SK-N-SH (cell line): ENCODE measurements at regions not wholly inside any gene's neighbourhood (a gene's known extent, or its start where the extent isn't known, plus 50 kb on each side); places are given as distances from the start of the nearest gene placed in this dataset.

ENCODE experiments used
- CTCF ChIA-PET: fragments of 300-600, 350-600 bp; formaldehyde crosslinking; extraction: SDS; loops from one replicate; lab custom pipeline; 2021; lab: Yijun Ruan, JAX
- POLR2A ChIA-PET: fragments of 350-600 bp; sonication (Branson Sonifier 250); formaldehyde crosslinking; extraction: SDS; loops from one replicate; lab custom pipeline; 2020; ENCODE audit warnings: antibody characterized with exemption, inconsistent platforms; lab: Yijun Ruan, JAX
- DNase-seq: peaks from one replicate; pipeline ENCODE4 v3.0.0; 2012
- H2AFZ ChIP-seq: fragments of 200-600 bp; sonication (generic); 2 replicates; pipeline ENCODE4 v1.8.1; 2016; ENCODE audit warnings: antibody characterized with exemption, mild to moderate bottlenecking, low read depth
- H3F3A ChIP-seq: fragments of 200-600 bp; sonication (generic); replicated peaks from 2 replicates; pipeline ENCODE3; 2016; ENCODE audit warnings: antibody characterized with exemption, mild to moderate bottlenecking; ENCODE audit not compliant: insufficient read depth
- H3K27ac ChIP-seq, 2 experiments: fragments of 200-500 bp in 1 of 2; fragments of 200-600 bp in 1 of 2; sonication (Bioruptor generic) in 1 of 2; sonication (generic), shearing (Covaris generic) in 1 of 2; 2 replicates each; pipeline versions ENCODE4 v1.5.1 to v1.6.1; 2014 to 2016; ENCODE audit warnings: low read depth in 2 of 2, inconsistent platforms in 1 of 2, low read length in 1 of 2, mild to moderate bottlenecking in 1 of 2, mixed read lengths in 1 of 2
- H3K27me3 ChIP-seq: fragments of 200-600 bp; sonication (generic), shearing (Covaris generic); 2 replicates; pipeline ENCODE4 v1.6.1; 2016; ENCODE audit warnings: mixed run types; ENCODE audit not compliant: insufficient read depth
- H3K36me3 ChIP-seq, 2 experiments: fragments of 200-500 bp in 1 of 2; fragments of 200-600 bp in 1 of 2; sonication (Bioruptor generic) in 1 of 2; sonication (generic) in 1 of 2; replicated peaks in 1 of 2; 2 replicates each; pipeline versions ENCODE3 to v1.5.1; 2014 to 2016; ENCODE audit warnings: low read length in 1 of 2, mild to moderate bottlenecking in 1 of 2; ENCODE audit not compliant: insufficient read depth in 2 of 2, control insufficient read depth in 1 of 2
- H3K4me1 ChIP-seq, 2 experiments: fragments of 200-500 bp in 1 of 2; fragments of 200-600 bp in 1 of 2; sonication (Bioruptor generic) in 1 of 2; sonication (generic), shearing (Covaris generic) in 1 of 2; 2 replicates each; pipeline versions ENCODE4 v1.5.1 to v1.6.1; 2014 to 2016; ENCODE audit warnings: low read depth in 1 of 2, low read length in 1 of 2, mixed run types in 1 of 2; ENCODE audit not compliant: insufficient read depth in 2 of 2, control insufficient read depth in 1 of 2
- H3K4me2 ChIP-seq: fragments of 200-600 bp; sonication (generic), shearing (Covaris generic); 2 replicates; pipeline ENCODE4 v1.6.1; 2017; ENCODE audit warnings: mixed run types
- H3K4me3 ChIP-seq, 2 experiments: fragments of 200-500 bp in 1 of 2; fragments of 200-600 bp in 1 of 2; sonication (Bioruptor generic) in 1 of 2; sonication (generic), shearing (Covaris generic) in 1 of 2; 2 replicates each; pipeline versions ENCODE4 v1.5.1 to v1.8.1; 2014 to 2016; ENCODE audit warnings: low read depth in 2 of 2, inconsistent platforms in 1 of 2, low read length in 1 of 2, mild to moderate bottlenecking in 1 of 2, mixed read lengths in 1 of 2, moderate library complexity in 1 of 2
- H3K79me2 ChIP-seq: fragments of 200-600 bp; sonication (generic); 2 replicates; pipeline ENCODE4 v1.8.1; 2017; ENCODE audit warnings: mild to moderate bottlenecking; ENCODE audit not compliant: insufficient read depth
- H3K9ac ChIP-seq: fragments of 200-600 bp; sonication (generic); 2 replicates; pipeline ENCODE4 v1.6.1; 2017; ENCODE audit warnings: mixed run types
- H3K9me2 ChIP-seq: fragments of 200-600 bp; sonication (generic); 2 replicates; pipeline ENCODE4 v1.6.1; 2017; ENCODE audit warnings: mixed run types
- H3K9me3 ChIP-seq: fragments of 200-600 bp; sonication (generic); 2 replicates; pipeline ENCODE4 v1.6.1; 2017; ENCODE audit warnings: mixed run types, mild to moderate bottlenecking, moderate library complexity
- H4K20me1 ChIP-seq: fragments of 200-600 bp; sonication (generic); 2 replicates; pipeline ENCODE4 v1.6.1; 2017; ENCODE audit warnings: mild to moderate bottlenecking, mixed run types; ENCODE audit not compliant: insufficient read depth
- FOXM1 ChIP-seq: IDR thresholded peaks from 2 replicates; pipeline ENCODE4 v1.4.0; 2012; ENCODE audit warnings: low read depth, mild to moderate bottlenecking
- GABPA ChIP-seq: IDR thresholded peaks from 2 replicates; pipeline ENCODE4 v1.4.0; 2012; ENCODE audit warnings: low read depth, mild to moderate bottlenecking
- GATA2 ChIP-seq: sonication (generic); formaldehyde crosslinking; IDR thresholded peaks from 2 replicates; pipeline ENCODE4 v1.5.0; 2020; ENCODE audit warnings: mild to moderate bottlenecking, missing genetic modification reagents
- SIN3A ChIP-seq: IDR thresholded peaks from 2 replicates; pipeline ENCODE4 v1.6.1; 2012; ENCODE audit warnings: low read depth, mild to moderate bottlenecking, low read length, moderate library complexity, borderline replicate concordance
- YY1 ChIP-seq: IDR thresholded peaks from 2 replicates; pipeline ENCODE4 v1.4.0; 2012; ENCODE audit warnings: low read depth, mild to moderate bottlenecking
- WGBS: methylation state at CpG from one replicate; pipeline ENCODE4 v1.1.6; 2017; ENCODE audit warnings: low lambda C conversion rate; 5-methylcytosine and 5-hydroxymethylcytosine counted together
- TF ChIP-seq, protein P1 (sequence below): IDR thresholded peaks from 2 replicates; pipeline ENCODE4 v1.6.1; 2012; ENCODE audit warnings: mild to moderate bottlenecking, low read depth, low read length, moderate library complexity
- TF ChIP-seq, protein P2 (sequence below): IDR thresholded peaks from 2 replicates; pipeline ENCODE4 v1.4.0; 2012; ENCODE audit warnings: low read depth, borderline replicate concordance
- TF ChIP-seq, protein P3 (sequence below): fragments of 150-350 bp; IDR thresholded peaks from 2 replicates; pipeline ENCODE4 v1.6.1; 2017; ENCODE audit warnings: antibody characterized with exemption, low read length, low read depth, borderline replicate concordance
- TF ChIP-seq, protein P4 (sequence below): IDR thresholded peaks from 2 replicates; pipeline ENCODE4; 2012

DNA sequence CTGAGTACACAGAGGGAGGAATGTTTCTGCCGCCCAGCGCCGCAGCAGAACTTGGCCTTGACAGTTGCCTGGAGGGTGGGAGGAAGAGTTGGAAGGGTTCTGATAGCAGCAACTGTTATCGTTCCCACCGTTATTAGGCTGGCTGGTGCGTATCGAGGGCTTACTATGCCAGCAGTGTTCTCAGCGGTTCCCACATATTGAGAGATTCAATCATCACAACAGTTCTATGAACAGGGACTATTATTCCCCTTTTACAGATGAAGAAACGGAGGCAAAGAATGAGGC is 380.1 kb upstream of the SULF2 start (continued):
- TF ChIP-seq, protein P1, sequence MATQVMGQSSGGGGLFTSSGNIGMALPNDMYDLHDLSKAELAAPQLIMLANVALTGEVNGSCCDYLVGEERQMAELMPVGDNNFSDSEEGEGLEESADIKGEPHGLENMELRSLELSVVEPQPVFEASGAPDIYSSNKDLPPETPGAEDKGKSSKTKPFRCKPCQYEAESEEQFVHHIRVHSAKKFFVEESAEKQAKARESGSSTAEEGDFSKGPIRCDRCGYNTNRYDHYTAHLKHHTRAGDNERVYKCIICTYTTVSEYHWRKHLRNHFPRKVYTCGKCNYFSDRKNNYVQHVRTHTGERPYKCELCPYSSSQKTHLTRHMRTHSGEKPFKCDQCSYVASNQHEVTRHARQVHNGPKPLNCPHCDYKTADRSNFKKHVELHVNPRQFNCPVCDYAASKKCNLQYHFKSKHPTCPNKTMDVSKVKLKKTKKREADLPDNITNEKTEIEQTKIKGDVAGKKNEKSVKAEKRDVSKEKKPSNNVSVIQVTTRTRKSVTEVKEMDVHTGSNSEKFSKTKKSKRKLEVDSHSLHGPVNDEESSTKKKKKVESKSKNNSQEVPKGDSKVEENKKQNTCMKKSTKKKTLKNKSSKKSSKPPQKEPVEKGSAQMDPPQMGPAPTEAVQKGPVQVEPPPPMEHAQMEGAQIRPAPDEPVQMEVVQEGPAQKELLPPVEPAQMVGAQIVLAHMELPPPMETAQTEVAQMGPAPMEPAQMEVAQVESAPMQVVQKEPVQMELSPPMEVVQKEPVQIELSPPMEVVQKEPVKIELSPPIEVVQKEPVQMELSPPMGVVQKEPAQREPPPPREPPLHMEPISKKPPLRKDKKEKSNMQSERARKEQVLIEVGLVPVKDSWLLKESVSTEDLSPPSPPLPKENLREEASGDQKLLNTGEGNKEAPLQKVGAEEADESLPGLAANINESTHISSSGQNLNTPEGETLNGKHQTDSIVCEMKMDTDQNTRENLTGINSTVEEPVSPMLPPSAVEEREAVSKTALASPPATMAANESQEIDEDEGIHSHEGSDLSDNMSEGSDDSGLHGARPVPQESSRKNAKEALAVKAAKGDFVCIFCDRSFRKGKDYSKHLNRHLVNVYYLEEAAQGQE, result no peak
- TF ChIP-seq, protein P2, sequence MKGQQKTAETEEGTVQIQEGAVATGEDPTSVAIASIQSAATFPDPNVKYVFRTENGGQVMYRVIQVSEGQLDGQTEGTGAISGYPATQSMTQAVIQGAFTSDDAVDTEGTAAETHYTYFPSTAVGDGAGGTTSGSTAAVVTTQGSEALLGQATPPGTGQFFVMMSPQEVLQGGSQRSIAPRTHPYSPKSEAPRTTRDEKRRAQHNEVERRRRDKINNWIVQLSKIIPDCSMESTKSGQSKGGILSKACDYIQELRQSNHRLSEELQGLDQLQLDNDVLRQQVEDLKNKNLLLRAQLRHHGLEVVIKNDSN, result no peak
- no peak for TF ChIP-seq GABPA

DNA sequence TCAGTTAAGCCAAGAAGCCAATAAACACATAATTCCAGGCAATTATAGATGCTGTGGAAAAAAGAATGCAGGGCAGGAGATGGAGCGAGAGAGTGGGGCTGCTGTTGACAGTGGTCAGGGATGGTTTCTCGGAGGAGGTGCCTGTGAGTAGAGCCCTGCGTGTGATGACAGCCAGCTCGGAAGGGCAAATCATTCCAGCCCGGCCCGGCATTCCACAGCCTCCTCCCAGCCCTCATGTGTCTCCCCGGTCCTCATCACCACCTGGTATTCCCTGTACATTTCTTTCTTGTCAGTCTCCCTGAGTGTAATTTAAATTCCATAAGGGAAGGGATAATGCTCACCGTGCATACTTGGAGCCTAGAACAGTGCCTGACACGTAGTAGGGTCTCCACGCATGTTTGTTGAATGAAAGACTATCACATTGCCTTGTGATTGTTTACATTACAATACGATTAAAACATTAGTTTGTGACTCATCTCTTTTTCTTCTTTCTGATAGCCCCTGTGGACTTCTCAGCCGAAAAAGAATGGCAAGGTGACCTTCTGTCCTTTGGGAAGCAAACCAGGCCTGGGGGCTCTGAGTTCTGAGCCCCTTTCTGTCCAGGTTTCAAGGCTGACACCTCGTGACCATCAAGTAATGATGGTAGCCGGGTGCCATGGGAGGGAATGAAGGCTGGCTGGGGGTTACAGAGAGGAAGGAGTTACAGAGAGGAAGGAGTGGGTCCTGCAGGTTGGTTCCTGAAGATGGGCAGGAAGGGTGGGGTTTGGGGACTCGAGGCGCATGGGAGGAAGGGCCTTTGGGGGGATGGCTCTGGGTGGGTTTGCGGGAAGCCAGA is 379.5 kb upstream of the SULF2 start:
- Histone ChIP-seq H3K9me3 (no peaks in the 10 kb centered on the region), H3K4me3 (no peak overlapping the region), H3K4me1 (no peaks in the 10 kb centered on the region), H4K20me1 (no peaks in the 10 kb centered on the region), H3K79me2 (no peaks in the 10 kb centered on the region), H3K27me3 (peaks cover 8% of the 10 kb centered on the region; the same call in 1 of the 2 replicates), H3K9me2 (no peaks in the 10 kb centered on the region), H3K4me2 (no peak overlapping the region), H3F3A (no peaks in the 10 kb centered on the region), H3K27ac (no peak overlapping the region), H3K36me3 (no peaks in the 10 kb centered on the region), H3K9ac (no peak overlapping the region), H2AFZ (no peak overlapping the region)
- POLR2A ChIA-PET, result no interaction called here
- 63% methylated on average over 17 of the region's 17 CpGs for WGBS
- CTCF ChIA-PET, result no interaction called here
- DNase-seq, result no peak
- TF ChIP-seq, protein P3, sequence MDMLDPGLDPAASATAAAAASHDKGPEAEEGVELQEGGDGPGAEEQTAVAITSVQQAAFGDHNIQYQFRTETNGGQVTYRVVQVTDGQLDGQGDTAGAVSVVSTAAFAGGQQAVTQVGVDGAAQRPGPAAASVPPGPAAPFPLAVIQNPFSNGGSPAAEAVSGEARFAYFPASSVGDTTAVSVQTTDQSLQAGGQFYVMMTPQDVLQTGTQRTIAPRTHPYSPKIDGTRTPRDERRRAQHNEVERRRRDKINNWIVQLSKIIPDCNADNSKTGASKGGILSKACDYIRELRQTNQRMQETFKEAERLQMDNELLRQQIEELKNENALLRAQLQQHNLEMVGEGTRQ, result no peak
- no peak for TF ChIP-seq GABPA
- TF ChIP-seq YY1, result no peak
- TF ChIP-seq, protein P4, sequence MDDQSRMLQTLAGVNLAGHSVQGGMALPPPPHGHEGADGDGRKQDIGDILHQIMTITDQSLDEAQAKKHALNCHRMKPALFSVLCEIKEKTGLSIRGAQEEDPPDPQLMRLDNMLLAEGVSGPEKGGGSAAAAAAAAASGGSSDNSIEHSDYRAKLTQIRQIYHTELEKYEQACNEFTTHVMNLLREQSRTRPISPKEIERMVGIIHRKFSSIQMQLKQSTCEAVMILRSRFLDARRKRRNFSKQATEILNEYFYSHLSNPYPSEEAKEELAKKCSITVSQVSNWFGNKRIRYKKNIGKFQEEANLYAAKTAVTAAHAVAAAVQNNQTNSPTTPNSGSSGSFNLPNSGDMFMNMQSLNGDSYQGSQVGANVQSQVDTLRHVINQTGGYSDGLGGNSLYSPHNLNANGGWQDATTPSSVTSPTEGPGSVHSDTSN, result no peak
- no peak for TF ChIP-seq SIN3A
- no peak for TF ChIP-seq FOXM1
- no peak for TF ChIP-seq GATA2
